GM18505 (cell line): ENCODE measurements at regions not wholly inside any gene's neighbourhood (a gene's known extent, or its start where the extent isn't known, plus 50 kb on each side); places are given as distances from the start of the nearest gene placed in this dataset.

Experiments used
- ATAC-seq: cut with Tn5 transposase; IDR thresholded peaks from one replicate; pipeline ENCODE4 v1.9.1; 2021; ENCODE audit not compliant: unreplicated experiment
- POLR2A ChIP-seq: IDR thresholded peaks from 4 replicates; pipeline ENCODE4 v1.6.1; 2011; ENCODE audit warnings: borderline replicate concordance; ENCODE audit not compliant: insufficient read depth, insufficient read length; ENCODE audit errors: extremely low read depth

GRCh38 chr2:6641956-6642355 is 223.8 kb downstream of the CMPK2 start:
- TF ChIP-seq POLR2A = no peak
- no peak for ATAC-seq

DNA sequence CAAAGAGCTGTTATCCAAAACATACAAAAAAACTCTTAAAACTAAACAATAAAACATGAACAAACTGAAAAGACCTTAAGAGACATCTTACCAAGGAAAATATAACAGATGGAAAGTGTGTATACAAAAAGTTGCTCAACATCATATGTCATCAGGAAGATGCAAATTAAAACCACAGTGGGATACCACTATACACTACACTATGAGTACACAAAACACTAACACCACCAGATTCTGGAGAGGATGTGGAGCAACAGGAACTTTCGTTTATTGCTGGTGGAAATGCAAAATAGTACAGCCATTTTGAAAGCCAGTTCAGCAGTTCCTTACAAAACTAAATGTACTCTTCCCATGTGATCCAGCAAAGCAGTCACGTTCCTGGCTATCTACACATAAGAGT is 221.4 kb downstream of the CMPK2 start:
- ATAC-seq = no peak
- no peak for TF ChIP-seq POLR2A

DNA sequence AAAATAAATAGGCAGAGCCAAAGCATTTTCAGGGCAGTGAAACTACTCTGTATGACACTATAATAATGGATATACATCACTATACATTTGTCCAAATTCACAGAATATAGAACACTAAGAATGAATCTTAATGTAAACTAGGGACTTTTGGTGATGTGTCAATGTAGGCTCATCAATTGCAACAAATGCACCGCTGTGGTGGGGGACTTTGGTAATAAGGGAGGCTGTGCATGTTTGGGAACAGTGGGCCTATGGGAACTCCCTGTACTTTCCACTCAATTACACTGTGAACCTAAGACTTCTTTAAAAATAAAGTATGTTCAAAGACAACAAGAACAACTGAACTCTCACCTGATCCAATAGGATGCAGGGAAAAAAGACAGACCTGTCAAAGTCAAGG is 220.7 kb downstream of the CMPK2 start:
- TF ChIP-seq POLR2A = no peak
- no peak for ATAC-seq

DNA sequence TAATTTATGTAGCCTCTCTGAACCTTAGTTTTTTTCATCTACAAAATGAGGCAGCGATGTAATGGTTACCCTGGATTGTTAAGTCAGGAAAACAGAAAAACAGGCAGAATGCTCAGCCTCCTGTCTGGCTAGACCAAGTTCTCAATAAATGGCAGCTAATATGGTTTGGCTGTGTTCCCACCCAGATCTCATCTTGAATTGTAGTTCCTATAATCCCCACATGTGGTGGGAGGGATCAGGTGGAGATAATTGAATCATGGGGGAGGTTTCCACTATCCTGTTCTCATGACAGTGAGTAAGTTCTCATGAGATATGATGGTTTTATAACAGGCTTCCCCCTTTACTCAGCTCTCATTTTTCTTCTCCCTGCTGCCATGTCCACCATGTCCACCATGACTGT is 220.0 kb downstream of the CMPK2 start:
- no peak for ATAC-seq
- TF ChIP-seq POLR2A = no peak

GRCh38 chr2:6647046-6647445 is 218.7 kb downstream of the CMPK2 start:
- no peak for ATAC-seq

GRCh38 chr2:6648596-6649247 is 217.0 kb downstream of the CMPK2 start:
- no peak for ATAC-seq
- no peak for TF ChIP-seq POLR2A

More at GRCh38 chr2:6647046-6647445, 218.7 kb downstream of the CMPK2 start:
- TF ChIP-seq POLR2A = no peak

GRCh38 chr2:6650311-6650710 is 215.4 kb downstream of the CMPK2 start:
- no peak for TF ChIP-seq POLR2A
- no peak for ATAC-seq

- no peak for TF ChIP-seq POLR2A
- ATAC-seq = no peak
Measured at GRCh38 chr2:6652251-6652650, 213.5 kb downstream of the CMPK2 start.

GRCh38 chr2:6653281-6653750 is 212.4 kb downstream of the CMPK2 start:
- ATAC-seq = no peak
- TF ChIP-seq POLR2A = no peak

- no peak for TF ChIP-seq POLR2A
Measured at GRCh38 chr2:6654279-6654678, 211.4 kb downstream of the CMPK2 start.

GRCh38 chr2:6656633-6657032 is 209.1 kb downstream of the CMPK2 start:
- ATAC-seq = no peak
- TF ChIP-seq POLR2A = no peak

More at GRCh38 chr2:6654279-6654678, 211.4 kb downstream of the CMPK2 start:
- no peak for ATAC-seq

- no peak for ATAC-seq
- TF ChIP-seq POLR2A = no peak
Measured at GRCh38 chr2:6657136-6657535, 208.6 kb downstream of the CMPK2 start.

GRCh38 chr2:6657855-6658254 is 207.9 kb downstream of the CMPK2 start:
- peak; percentile 95 for ATAC-seq
- TF ChIP-seq POLR2A = no peak

- no peak for TF ChIP-seq POLR2A
- no peak for ATAC-seq
Measured at GRCh38 chr2:6664332-6665061, 201.2 kb downstream of the CMPK2 start.
